ENCODE measurements at regions not wholly inside any gene's neighbourhood (a gene's known extent, or its start where the extent isn't known, plus 50 kb on each side); places are given as distances from the start of the nearest gene placed in this dataset.

GRCh38 chr2:204432196-204432595, 113.1 kb upstream of the PARD3B start:
- RAD21 ChIA-PET (ENCODE audit: low non-redundant PET in 1 of 2, low total read pairs in 2 of 2, uncharacterized antibody in 2 of 2, unreplicated experiment in 2 of 2) = no interaction called here
- Histone ChIP-seq H3K4me2 (ENCODE audit: low read length) (no peak overlapping the region), H3K27me3 (ENCODE audit: insufficient read depth, low read length) (no peaks in the 10 kb centered on the region), H4K20me1 (ENCODE audit: insufficient read depth) (no peaks in the 10 kb centered on the region), H3K36me3 (ENCODE audit: control insufficient read depth in 1 of 2, insufficient read depth in 2 of 2, low read length in 2 of 2) (no peaks in the 10 kb centered on the region), H2AFZ (ENCODE audit: low read depth, low read length, poor library complexity, severe bottlenecking) (no peak overlapping the region), H3K9me3 (ENCODE audit: control insufficient read depth in 1 of 2, insufficient read depth in 1 of 2, low read depth in 1 of 2, low read length in 2 of 2) (peaks cover 0 to 4% of the 10 kb centered on the region in 2 experiments; a peak in 1 of 4 replicates), H3K79me2 (ENCODE audit: insufficient read depth, low read length) (no peaks in the 10 kb centered on the region), H3K4me3 (replicated peaks in 1 of 2; ENCODE audit: low read depth in 1 of 2, low read length in 2 of 2) (no peak overlapping the region), H3K4me1 (ENCODE audit: control insufficient read depth in 1 of 2, insufficient read depth in 2 of 2, low read length in 2 of 2) (no peaks in the 10 kb centered on the region), H3K27ac (ENCODE audit: low read depth, low read length) (no peak overlapping the region), H3K9me2 (ENCODE audit: insufficient read depth) (no peaks in the 10 kb centered on the region), H3K9ac (ENCODE audit: low read length) (no peak overlapping the region)
- TF ChIP-seq JUND (IDR thresholded peaks at IDR 0.05) (no peak), CBX3 (IDR thresholded peaks at IDR 0.05; ENCODE audit: low read depth) (no peak), ATF3 (IDR thresholded peaks at IDR 0.05) (no peak), ELF1 (IDR thresholded peaks at IDR 0.05; ENCODE audit: borderline replicate concordance, low read depth) (no peak), ZBTB33 (IDR thresholded peaks at IDR 0.05; ENCODE audit: extremely low read depth, insufficient replicate concordance, low read length) (no peak), EGR1 (IDR thresholded peaks at IDR 0.05; ENCODE audit: low read depth) (no peak), TCF7L2 (IDR thresholded peaks at IDR 0.05; ENCODE audit: borderline replicate concordance, extremely low read depth, insufficient read depth, insufficient read length) (no peak)
- POLR2A ChIA-PET = no interaction called here
- DNase-seq (ENCODE audit: low read depth, low spot score) = no peak
- intact Hi-C loops (cut with micrococcal nuclease) = no loop called here
- CTCF ChIA-PET = no interaction called here
- BruUV-seq (replicated peaks) = no TSS peak
- ATAC-seq = no peak
